Endodermal cell (in vitro differentiated cells): ENCODE measurements at regions not wholly inside any gene's neighbourhood (a gene's known extent, or its start where the extent isn't known, plus 50 kb on each side); places are given as distances from the start of the nearest gene placed in this dataset.

Source experiments
- DNase-seq: peaks from one replicate; pipeline ENCODE4 v3.0.0-alpha.2; 2017
- H3K27ac ChIP-seq: 2 replicates; pipeline ENCODE4 v1.5.1; 2013; ENCODE audit warnings: mild to moderate bottlenecking, low read depth, low read length, moderate library complexity
- H3K27me3 ChIP-seq: 2 replicates; pipeline ENCODE4 v1.6.1; 2013; ENCODE audit warnings: mild to moderate bottlenecking, low read length, moderate library complexity; ENCODE audit not compliant: insufficient read depth, control insufficient read depth, poor library complexity, severe bottlenecking
- H3K36me3 ChIP-seq: 2 replicates; pipeline ENCODE4 v1.7.0; 2013; ENCODE audit warnings: mild to moderate bottlenecking, low read length, moderate library complexity; ENCODE audit not compliant: control insufficient read depth, insufficient read depth
- H3K4me1 ChIP-seq: one replicate; pipeline ENCODE4 v1.7.0; 2013; ENCODE audit warnings: low read length; ENCODE audit not compliant: control insufficient read depth, insufficient read depth
- H3K4me3 ChIP-seq: 2 replicates; pipeline ENCODE4 v1.5.1; 2013; ENCODE audit warnings: mild to moderate bottlenecking, low read length, moderate library complexity
- H3K9ac ChIP-seq: 2 replicates; pipeline ENCODE4 v1.6.1; 2013; ENCODE audit warnings: mild to moderate bottlenecking, low read length, moderate library complexity; ENCODE audit not compliant: poor library complexity, severe bottlenecking; ENCODE audit errors: extremely low read depth
- H3K9me3 ChIP-seq: 2 replicates; pipeline ENCODE4 v1.6.1; 2013; ENCODE audit warnings: mild to moderate bottlenecking, low read length, moderate library complexity; ENCODE audit not compliant: control insufficient read depth
- H3K27ac Mint-ChIP-seq: 2 replicates; pipeline ENCODE4 v1.8.0; 2020; ENCODE audit warnings: mixed read lengths
- H3K27me3 Mint-ChIP-seq: 2 replicates; pipeline ENCODE4 v1.8.0; 2021; ENCODE audit warnings: mild to moderate bottlenecking, mixed read lengths; ENCODE audit not compliant: insufficient read depth
- H3K36me3 Mint-ChIP-seq: 2 replicates; pipeline ENCODE4 v1.8.0; 2020; ENCODE audit warnings: low read depth, mixed read lengths
- H3K4me1 Mint-ChIP-seq: 2 replicates; pipeline ENCODE4 v1.8.0; 2020; ENCODE audit warnings: mixed read lengths
- H3K4me3 Mint-ChIP-seq: 2 replicates; pipeline ENCODE4 v1.8.0; 2020; ENCODE audit warnings: mild to moderate bottlenecking, moderate library complexity, mixed read lengths
- H3K9me3 Mint-ChIP-seq: 2 replicates; pipeline ENCODE4 v1.8.0; 2020; ENCODE audit warnings: mild to moderate bottlenecking, mixed read lengths
- WGBS, 2 experiments: methylation state at CpG; one replicate each; pipeline versions ENCODE4 v1.1.5 to v1.1.7; 2013; ENCODE audit warnings: missing lambda C conversion rate in 2 of 2, mixed read lengths in 1 of 2; ENCODE audit not compliant: insufficient coverage in 1 of 2, insufficient read length in 1 of 2; 5-methylcytosine and 5-hydroxymethylcytosine counted together
- TF ChIP-seq, protein P1 (sequence below): fragments of 200-600 bp; sonication (generic); conservative IDR thresholded peaks from 2 replicates; pipeline ENCODE4 v1.5.0; 2021; ENCODE audit warnings: antibody characterized with exemption, mild to moderate bottlenecking

DNA sequence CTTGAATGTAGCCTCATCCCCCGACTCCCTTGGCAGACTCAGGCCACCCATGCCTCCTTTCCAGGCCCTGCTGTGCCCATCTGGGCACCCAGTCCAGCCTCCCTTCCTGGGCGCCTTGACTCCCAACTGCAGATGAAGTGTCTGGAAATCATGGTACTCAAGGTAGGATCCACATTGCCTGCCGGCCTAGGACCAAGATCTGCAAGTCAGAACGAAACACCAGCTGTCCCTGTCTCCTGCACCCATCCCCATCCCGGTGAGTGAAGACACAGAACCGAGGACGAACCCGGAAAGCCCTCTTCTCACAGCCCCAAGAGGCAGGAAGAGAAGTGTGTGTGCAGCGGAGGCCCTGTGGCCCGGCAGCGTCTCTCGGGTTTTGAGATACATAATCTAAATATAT is 205.1 kb downstream of the EMX2 start:
- no peak overlapping the region for H3K4me3 Mint-ChIP-seq
- WGBS, 2 experiments = 92 to 100% methylated on average over 1 to 9 of the region's 12 CpGs
- no peaks in the 10 kb centered on the region for H3K4me1 Mint-ChIP-seq
- no peaks in the 10 kb centered on the region for H3K4me1 ChIP-seq
- H3K4me3 ChIP-seq = no peak overlapping the region
- H3K9me3 ChIP-seq = no peaks in the 10 kb centered on the region
- H3K9ac ChIP-seq = no peak overlapping the region
- peaks cover 11% of the 10 kb centered on the region for H3K27me3 ChIP-seq
- H3K36me3 Mint-ChIP-seq = no peaks in the 10 kb centered on the region
- TF ChIP-seq, protein P1, sequence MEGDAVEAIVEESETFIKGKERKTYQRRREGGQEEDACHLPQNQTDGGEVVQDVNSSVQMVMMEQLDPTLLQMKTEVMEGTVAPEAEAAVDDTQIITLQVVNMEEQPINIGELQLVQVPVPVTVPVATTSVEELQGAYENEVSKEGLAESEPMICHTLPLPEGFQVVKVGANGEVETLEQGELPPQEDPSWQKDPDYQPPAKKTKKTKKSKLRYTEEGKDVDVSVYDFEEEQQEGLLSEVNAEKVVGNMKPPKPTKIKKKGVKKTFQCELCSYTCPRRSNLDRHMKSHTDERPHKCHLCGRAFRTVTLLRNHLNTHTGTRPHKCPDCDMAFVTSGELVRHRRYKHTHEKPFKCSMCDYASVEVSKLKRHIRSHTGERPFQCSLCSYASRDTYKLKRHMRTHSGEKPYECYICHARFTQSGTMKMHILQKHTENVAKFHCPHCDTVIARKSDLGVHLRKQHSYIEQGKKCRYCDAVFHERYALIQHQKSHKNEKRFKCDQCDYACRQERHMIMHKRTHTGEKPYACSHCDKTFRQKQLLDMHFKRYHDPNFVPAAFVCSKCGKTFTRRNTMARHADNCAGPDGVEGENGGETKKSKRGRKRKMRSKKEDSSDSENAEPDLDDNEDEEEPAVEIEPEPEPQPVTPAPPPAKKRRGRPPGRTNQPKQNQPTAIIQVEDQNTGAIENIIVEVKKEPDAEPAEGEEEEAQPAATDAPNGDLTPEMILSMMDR = no peak
- H3K9me3 Mint-ChIP-seq = no peaks in the 10 kb centered on the region
- H3K27ac ChIP-seq = no peak overlapping the region
- peaks cover 38% of the 10 kb centered on the region for H3K27me3 Mint-ChIP-seq
- H3K36me3 ChIP-seq = no peaks in the 10 kb centered on the region
- H3K27ac Mint-ChIP-seq = no peak overlapping the region
- peak; percentile 27 for DNase-seq

DNA sequence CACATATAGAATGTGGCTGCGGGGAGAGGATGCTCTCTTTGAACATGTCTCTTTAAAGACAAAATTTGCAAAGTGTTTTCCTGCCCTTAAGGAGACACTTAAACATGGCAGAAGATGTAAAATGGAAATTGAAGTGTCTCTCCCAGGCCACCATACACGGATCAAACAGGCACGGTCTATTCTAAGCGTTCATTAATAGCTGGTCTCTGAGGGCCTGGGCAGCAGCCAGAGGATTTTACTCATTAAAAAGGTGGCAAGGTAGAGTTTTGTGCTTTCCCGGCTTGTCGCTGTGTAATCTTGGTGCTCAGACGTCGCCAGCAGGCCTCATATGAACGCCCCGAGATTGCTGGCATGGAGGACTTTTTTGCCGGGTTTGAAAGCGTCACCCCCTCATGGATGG is 205.5 kb downstream of the EMX2 start:
- Mint-ChIP-seq H3K36me3 (no peaks in the 10 kb centered on the region), H3K9me3 (no peaks in the 10 kb centered on the region), H3K4me3 (no peak overlapping the region), H3K27ac (no peak overlapping the region), H3K4me1 (no peaks in the 10 kb centered on the region), H3K27me3 (peaks cover 33% of the 10 kb centered on the region)
- Histone ChIP-seq H3K27ac (no peak overlapping the region), H3K4me3 (no peak overlapping the region), H3K9ac (no peak overlapping the region), H3K36me3 (no peaks in the 10 kb centered on the region), H3K4me1 (no peaks in the 10 kb centered on the region), H3K27me3 (peaks cover 11% of the 10 kb centered on the region), H3K9me3 (no peaks in the 10 kb centered on the region)
- WGBS, 2 experiments = 88 to 90% methylated on average over 12 of the region's 12 CpGs
- DNase-seq = no peak
- TF ChIP-seq, protein P1 = no peak

DNA sequence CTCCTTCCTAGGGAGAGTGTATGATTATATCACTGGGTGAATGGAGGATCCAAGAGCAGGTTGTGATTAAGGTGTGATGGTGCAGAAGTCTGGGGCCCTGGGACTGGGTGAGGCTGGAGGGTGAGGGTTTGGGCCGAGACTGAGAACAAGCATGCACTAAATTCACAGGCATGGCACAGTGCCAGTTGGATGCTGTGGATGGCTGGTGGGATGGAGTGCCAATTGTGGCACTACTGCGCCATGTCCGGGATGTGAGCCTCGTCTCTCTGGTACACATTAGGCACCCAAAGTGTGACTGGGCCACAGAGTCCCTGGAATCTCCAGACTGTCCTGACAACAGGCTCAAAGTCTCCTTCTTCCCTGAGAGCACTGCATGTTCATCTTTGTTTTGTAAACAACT is 208.1 kb downstream of the EMX2 start:
- H3K27me3 Mint-ChIP-seq = peaks cover 33% of the 10 kb centered on the region
- Histone ChIP-seq H3K36me3 (no peaks in the 10 kb centered on the region), H3K9ac (no peak overlapping the region), H3K4me3 (no peak overlapping the region), H3K27me3 (peaks cover 8% of the 10 kb centered on the region), H3K9me3 (no peaks in the 10 kb centered on the region), H3K4me1 (no peaks in the 10 kb centered on the region), H3K27ac (no peak overlapping the region)
- no peak overlapping the region for H3K27ac Mint-ChIP-seq
- H3K4me1 Mint-ChIP-seq = no peaks in the 10 kb centered on the region
- no peaks in the 10 kb centered on the region for H3K9me3 Mint-ChIP-seq
- 88 to 100% methylated on average over 3 to 4 of the region's 4 CpGs for WGBS, 2 experiments
- H3K36me3 Mint-ChIP-seq = no peaks in the 10 kb centered on the region
- TF ChIP-seq, protein P1 = no peak
- DNase-seq = peak; percentile 17
- H3K4me3 Mint-ChIP-seq = no peak overlapping the region
